Liver (tissue), 3 donors: ENCODE measurements at regions not wholly inside any gene's neighbourhood (a gene's known extent, or its start where the extent isn't known, plus 50 kb on each side); places are given as distances from the start of the nearest gene placed in this dataset.

Experiments
- CTCF ChIP-seq: fragments of 150-350 bp; IDR thresholded peaks from 2 replicates; pipeline ENCODE4 v1.5.1; 2017; ENCODE audit warnings: improper control_type of control experiment, low read depth, low read length; ENCODE audit not compliant: missing input control
- RXRA ChIP-seq, 2 donors: IDR thresholded peaks; 2 replicates each; pipeline ENCODE4 v1.6.1; 2017 to 2018; ENCODE audit warnings: antibody characterized with exemption in 2 of 2, mild to moderate bottlenecking in 1 of 2
- donor health status: healthy.
- donor health status: healthy.

- TF ChIP-seq RXRA (IDR thresholded peaks at IDR 0.05) (no peak), CTCF (no peak)
Measured at GRCh38 chr14:28482251-28483040, 284.1 kb upstream of the FOXG1 start.
